A549 (cell line): ENCODE measurements at regions not wholly inside any gene's neighbourhood (a gene's known extent, or its start where the extent isn't known, plus 50 kb on each side); places are given as distances from the start of the nearest gene placed in this dataset.

Experiments
- ATAC-seq, 2 experiments: fragments of 200-7000 bp in 1 of 2; fragments of >200 bp in 1 of 2; cut with Nextera tagmentation in 1 of 2; cut with Tn5 transposase in 1 of 2; 3 replicates each; pipeline versions ENCODE4 v1.8.0 to v1.9.1; 2018 to 2020; ENCODE audit warnings: mild to moderate bottlenecking in 1 of 2, moderate library complexity in 1 of 2
- CTCF ChIA-PET: fragments of 300-600 bp; sonication (Branson Sonifier 250); formaldehyde crosslinking; extraction: SDS; loops from one replicate; lab custom pipeline; 2021; ENCODE audit warnings: antibody characterized with exemption, inconsistent platforms; lab: Yijun Ruan, JAX
- POLR2A ChIA-PET: fragments of 350-600 bp; formaldehyde crosslinking; extraction: SDS; loops from one replicate; lab custom pipeline; 2021; ENCODE audit warnings: antibody characterized with exemption, inconsistent platforms; lab: Yijun Ruan, JAX
- DNase-seq, 2 experiments: peaks; one replicate each; pipeline versions ENCODE4 v3.0.0 to v3.0.0-alpha.2; 2011 to 2016; ENCODE audit warnings: low read depth in 1 of 2, low spot score in 1 of 2
- FAIRE-seq: peaks from 2 replicates; lab custom pipeline; 2011; peaks lifted over from hg19 to GRCh38; lab: Jason Lieb, UNC
- H3K27ac ChIP-seq, 2 experiments: fragments of >200 bp; sonication (Bioruptor Twin); formaldehyde crosslinking; 3 replicates each; pipeline ENCODE4 v1.5.1; 2016 to 2017
- H3K4me1 ChIP-seq: fragments of >200 bp; sonication (Bioruptor Twin); formaldehyde crosslinking; 3 replicates; pipeline ENCODE4 v1.6.1; 2016
- H3K4me2 ChIP-seq: fragments of >200 bp; sonication (Bioruptor Twin); formaldehyde crosslinking; 3 replicates; pipeline ENCODE4 v1.6.1; 2016
- H3K4me3 ChIP-seq: fragments of >200 bp; sonication (Bioruptor Twin); formaldehyde crosslinking; 3 replicates; pipeline ENCODE4 v1.5.1; 2016
- H3K9me3 ChIP-seq: fragments of >200 bp; sonication (Bioruptor Twin); formaldehyde crosslinking; 3 replicates; pipeline ENCODE4 v1.6.1; 2016
- CBX2 ChIP-seq: fragments of 200-600 bp; sonication (generic); IDR thresholded peaks from 2 replicates; pipeline ENCODE4 v1.6.1; 2016; ENCODE audit warnings: low read depth, mild to moderate bottlenecking, borderline replicate concordance
- CBX8 ChIP-seq: fragments of 200-600 bp; sonication (generic); IDR thresholded peaks from 2 replicates; pipeline ENCODE4 v1.6.1; 2016
- CEBPB ChIP-seq, 2 experiments: fragments of >200 bp in 1 of 2; sonication (Bioruptor Twin) in 1 of 2; formaldehyde crosslinking in 1 of 2; IDR thresholded peaks; 2 replicates each; pipeline ENCODE4 v1.6.1; 2012 to 2016
- CHD2 ChIP-seq: fragments of 150-350 bp; IDR thresholded peaks from 2 replicates; pipeline ENCODE4 v1.6.1; 2014; ENCODE audit warnings: low read length; ENCODE audit not compliant: partially characterized antibody
- CHD4 ChIP-seq: fragments of 200-600 bp; sonication (generic); IDR thresholded peaks from 2 replicates; pipeline ENCODE4 v1.6.1; 2016; ENCODE audit warnings: antibody characterized with exemption, mild to moderate bottlenecking, borderline replicate concordance
- EHF ChIP-seq: fragments of 250-450 bp; sonication (Bioruptor Pico); IDR thresholded peaks from 2 replicates; pipeline ENCODE4 v1.5.0; 2020; ENCODE audit warnings: mild to moderate bottlenecking
- EP300 ChIP-seq, 2 experiments: fragments of >200 bp; sonication (Bioruptor Twin); formaldehyde crosslinking; IDR thresholded peaks; 2 replicates in 1 of 2; 3 replicates in 1 of 2; pipeline ENCODE4 v1.6.1; 2016 to 2017
- ESRRA ChIP-seq: fragments of 150-350 bp; IDR thresholded peaks from 2 replicates; pipeline ENCODE4 v1.6.1; 2014; ENCODE audit warnings: mild to moderate bottlenecking, low read length, borderline replicate concordance
- GATA3 ChIP-seq: IDR thresholded peaks from 2 replicates; pipeline ENCODE4 v1.6.1; 2012; ENCODE audit warnings: borderline replicate concordance
- HES2 ChIP-seq: fragments of >200 bp; sonication (Bioruptor Twin); formaldehyde crosslinking; IDR thresholded peaks from 2 replicates; pipeline ENCODE4 v1.6.1; 2016
- HOXA7 ChIP-seq: fragments of 250-450 bp; sonication (Bioruptor Pico); IDR thresholded peaks from 2 replicates; pipeline ENCODE4 v1.5.0; 2020; ENCODE audit warnings: mild to moderate bottlenecking, moderate library complexity
- HOXB13 ChIP-seq: fragments of 250-450 bp; sonication (Bioruptor Pico); IDR thresholded peaks from 2 replicates; pipeline ENCODE4 v1.5.0; 2020; ENCODE audit warnings: low read depth, mild to moderate bottlenecking, moderate library complexity
- JUN ChIP-seq, 2 experiments: fragments of >200 bp; sonication (Bioruptor Twin); formaldehyde crosslinking; IDR thresholded peaks; 2 replicates in 1 of 2; 3 replicates in 1 of 2; pipeline ENCODE4 v1.6.1; 2016 to 2017
- JUNB ChIP-seq: fragments of >200 bp; sonication (Bioruptor Twin); formaldehyde crosslinking; IDR thresholded peaks from 2 replicates; pipeline ENCODE4 v1.6.1; 2016
- NFE2L2 ChIP-seq: fragments of 150-350 bp; conservative IDR thresholded peaks from 2 replicates; pipeline ENCODE4 v1.6.1; 2014; ENCODE audit warnings: low read length
- NR3C1 ChIP-seq: fragments of >200 bp; sonication (Bioruptor Twin); formaldehyde crosslinking; IDR thresholded peaks from 3 replicates; pipeline ENCODE4 v1.6.1; 2017
- PHF8 ChIP-seq: fragments of 200-600 bp; sonication (generic); IDR thresholded peaks from 2 replicates; pipeline ENCODE4 v1.6.1; 2016; ENCODE audit warnings: low read depth, mild to moderate bottlenecking, antibody characterized with exemption, moderate library complexity, borderline replicate concordance
- POLR2A ChIP-seq: IDR thresholded peaks from 2 replicates; pipeline ENCODE4 v1.6.1; 2012; ENCODE audit warnings: mild to moderate bottlenecking, low read length
- RFX5 ChIP-seq: fragments of 450-650 bp; IDR thresholded peaks from 2 replicates; pipeline ENCODE4 v1.7.1; 2014; ENCODE audit warnings: antibody characterized with exemption, mild to moderate bottlenecking, moderate library complexity
- SMC3 ChIP-seq: fragments of >200 bp; sonication (Bioruptor Twin); formaldehyde crosslinking; IDR thresholded peaks from 3 replicates; pipeline ENCODE4 v1.6.1; 2018; ENCODE audit warnings: inconsistent platforms
- SREBF2 ChIP-seq: fragments of 450-650 bp; IDR thresholded peaks from 2 replicates; pipeline ENCODE4 v1.6.1; 2014; ENCODE audit warnings: mild to moderate bottlenecking, moderate library complexity
- TP53 ChIP-seq: fragments of 250-450 bp; sonication (Bioruptor Pico); IDR thresholded peaks from 2 replicates; pipeline ENCODE4 v1.5.0; 2021; ENCODE audit warnings: mild to moderate bottlenecking, moderate library complexity
- ZC3H11A ChIP-seq: fragments of 450-650 bp; IDR thresholded peaks from 2 replicates; pipeline ENCODE4 v1.6.1; 2014; ENCODE audit warnings: antibody characterized with exemption, mild to moderate bottlenecking
- ZSCAN20 ChIP-seq: fragments of 250-450 bp; sonication (Bioruptor Pico); IDR thresholded peaks from 2 replicates; pipeline ENCODE4 v1.8.0; 2022; ENCODE audit warnings: mild to moderate bottlenecking, moderate library complexity
- WGBS: methylation state at CpG from one replicate; pipeline ENCODE4 v1.1.6; 2017; ENCODE audit errors: missing lambda C conversion rate; 5-methylcytosine and 5-hydroxymethylcytosine counted together
- TF ChIP-seq, protein P1 (sequence below): fragments of 450-650 bp; IDR thresholded peaks from 2 replicates; pipeline ENCODE4 v1.6.1; 2014; ENCODE audit warnings: antibody characterized with exemption
- TF ChIP-seq, protein P2 (sequence below): fragments of >200 bp; sonication (Bioruptor Twin); formaldehyde crosslinking; IDR thresholded peaks from 3 replicates; pipeline ENCODE4 v1.6.1; 2016

- TF ChIP-seq HOXA7 (CRISPR knock-in tag) (no peak), NFE2L2 (no peak)
Observed at GRCh38 chr11:112856591-112856990, 104.6 kb upstream of the NCAM1 start (continued).

DNA sequence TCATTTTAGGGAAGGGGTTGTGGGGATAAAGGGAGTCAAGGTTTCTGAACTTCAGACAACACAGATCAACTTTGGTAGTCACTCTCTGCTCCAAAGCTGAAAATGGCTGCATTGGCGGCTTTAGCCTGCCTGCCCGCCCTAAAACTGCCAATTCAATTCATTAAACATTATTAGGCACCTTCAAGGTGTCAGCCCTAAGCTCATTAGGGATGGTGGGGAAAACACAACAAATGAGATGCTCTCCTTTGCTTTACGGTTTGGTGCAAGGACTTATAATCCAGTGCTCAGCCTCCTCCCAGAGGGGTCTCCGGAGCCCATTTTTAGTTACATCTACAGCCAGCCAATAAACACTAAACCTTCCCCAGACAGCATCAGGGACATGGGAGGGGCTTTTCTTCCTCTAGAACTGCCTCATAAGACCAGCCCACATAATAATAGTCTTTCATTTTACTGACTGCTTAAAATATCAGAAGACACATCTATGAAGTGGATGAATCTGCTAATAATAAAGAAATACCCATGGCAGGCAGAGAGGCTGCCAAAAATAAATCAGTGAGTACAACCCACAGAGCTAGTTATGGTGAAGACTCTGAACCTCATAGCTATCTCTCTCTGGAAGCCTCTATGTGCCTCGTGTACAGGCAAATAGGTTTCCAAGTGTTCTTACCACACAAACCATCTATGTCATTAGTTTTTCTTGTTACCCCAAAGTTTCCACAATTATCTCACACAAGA, 102.8 kb upstream of the NCAM1 start:
- Histone ChIP-seq H3K4me1 (no peaks in the 10 kb centered on the region), H3K27ac (no peak overlapping the region), H3K4me3 (no peak overlapping the region), H3K4me2 (no peak overlapping the region), H3K9me3 (no peaks in the 10 kb centered on the region)
- ChIA-PET CTCF (no interaction called here), POLR2A (no interaction called here)
- 33% methylated on average over 5 of the region's 5 CpGs for WGBS
- no peak for DNase-seq
- no peak for FAIRE-seq
- ATAC-seq = no peak
- TF ChIP-seq CBX2 = no peak
- no peak for TF ChIP-seq TP53 (CRISPR knock-in tag)
- TF ChIP-seq POLR2A = no peak
- TF ChIP-seq ZSCAN20 = no peak
- no peak for TF ChIP-seq PHF8
- no peak for TF ChIP-seq CBX8
- TF ChIP-seq, protein P1, sequence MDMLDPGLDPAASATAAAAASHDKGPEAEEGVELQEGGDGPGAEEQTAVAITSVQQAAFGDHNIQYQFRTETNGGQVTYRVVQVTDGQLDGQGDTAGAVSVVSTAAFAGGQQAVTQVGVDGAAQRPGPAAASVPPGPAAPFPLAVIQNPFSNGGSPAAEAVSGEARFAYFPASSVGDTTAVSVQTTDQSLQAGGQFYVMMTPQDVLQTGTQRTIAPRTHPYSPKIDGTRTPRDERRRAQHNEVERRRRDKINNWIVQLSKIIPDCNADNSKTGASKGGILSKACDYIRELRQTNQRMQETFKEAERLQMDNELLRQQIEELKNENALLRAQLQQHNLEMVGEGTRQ = no peak
- no peak for TF ChIP-seq EHF (CRISPR knock-in tag)
- no peak for TF ChIP-seq CHD2

DNA sequence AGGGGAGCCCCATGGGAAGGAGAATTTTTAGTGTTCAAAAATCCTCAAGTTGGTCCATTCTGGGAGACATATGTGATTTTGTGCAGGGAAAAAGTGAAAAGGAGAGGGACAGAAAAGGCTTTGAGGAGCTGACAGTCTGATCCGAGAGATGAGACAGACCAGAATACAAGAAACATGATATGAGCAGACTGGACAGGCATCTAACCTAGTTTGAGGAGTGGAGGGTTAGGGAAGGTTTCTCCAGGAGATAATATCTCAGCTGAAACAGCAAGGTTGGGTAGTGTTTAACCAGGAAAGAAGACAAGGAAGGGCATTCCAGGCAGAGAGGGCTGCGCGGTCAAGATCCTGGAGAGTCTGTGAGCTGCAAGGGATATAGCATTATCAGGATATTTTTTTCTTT, 101.4 kb upstream of the NCAM1 start:
- Histone ChIP-seq H3K9me3 (no peaks in the 10 kb centered on the region), H3K27ac (no peak overlapping the region), H3K4me1 (no peaks in the 10 kb centered on the region), H3K4me2 (no peak overlapping the region), H3K4me3 (no peak overlapping the region)
- TF ChIP-seq NFE2L2 (no peak), CBX2 (no peak)
- WGBS = 67% methylated on average over 3 of the region's 3 CpGs
- FAIRE-seq (no peak), ATAC-seq (no peak), DNase-seq (no peak)
- POLR2A ChIA-PET = no interaction called here
- CTCF ChIA-PET = no interaction called here

DNA sequence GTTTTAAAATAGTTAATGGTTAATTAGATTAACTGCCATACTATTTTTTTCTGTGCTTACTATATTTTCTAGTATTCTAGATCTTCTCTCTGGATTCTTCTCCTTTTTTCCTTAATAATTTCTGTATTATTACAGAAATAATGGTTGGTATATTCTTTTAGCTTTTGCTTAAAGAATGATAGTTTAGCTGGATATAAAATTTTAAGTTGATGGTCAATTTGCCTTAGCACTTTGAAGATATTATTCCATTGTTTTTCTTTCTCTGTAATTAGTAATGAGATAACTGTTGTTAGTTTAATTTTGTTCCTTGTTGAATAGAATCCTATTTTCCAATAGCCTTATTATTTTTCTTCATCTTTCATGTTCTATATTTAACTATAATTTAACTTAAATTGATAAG, 99.9 kb upstream of the NCAM1 start:
- POLR2A ChIA-PET = no interaction called here
- no peak for ATAC-seq
- TF ChIP-seq RFX5 = no peak
- no peak for TF ChIP-seq CEBPB (IDR thresholded peaks at IDR 0.05)
- TF ChIP-seq JUN (IDR thresholded peaks at IDR 0.05) = no peak
- no peak for TF ChIP-seq TP53 (CRISPR knock-in tag)
- TF ChIP-seq ESRRA = no peak
- TF ChIP-seq ZC3H11A = no peak
- no peak for TF ChIP-seq NR3C1
- no peak for TF ChIP-seq HOXB13 (CRISPR knock-in tag)
- no peak for TF ChIP-seq JUNB
- TF ChIP-seq, protein P2, sequence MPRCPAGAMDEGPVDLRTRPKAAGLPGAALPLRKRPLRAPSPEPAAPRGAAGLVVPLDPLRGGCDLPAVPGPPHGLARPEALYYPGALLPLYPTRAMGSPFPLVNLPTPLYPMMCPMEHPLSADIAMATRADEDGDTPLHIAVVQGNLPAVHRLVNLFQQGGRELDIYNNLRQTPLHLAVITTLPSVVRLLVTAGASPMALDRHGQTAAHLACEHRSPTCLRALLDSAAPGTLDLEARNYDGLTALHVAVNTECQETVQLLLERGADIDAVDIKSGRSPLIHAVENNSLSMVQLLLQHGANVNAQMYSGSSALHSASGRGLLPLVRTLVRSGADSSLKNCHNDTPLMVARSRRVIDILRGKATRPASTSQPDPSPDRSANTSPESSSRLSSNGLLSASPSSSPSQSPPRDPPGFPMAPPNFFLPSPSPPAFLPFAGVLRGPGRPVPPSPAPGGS = no peak
- TF ChIP-seq SREBF2 = no peak
- no peak for TF ChIP-seq CBX2
- TF ChIP-seq SMC3 = no peak
- no peak for TF ChIP-seq CHD4
- no peak for TF ChIP-seq CHD2
- TF ChIP-seq EP300 (IDR thresholded peaks at IDR 0.05) = no peak
- no peak for TF ChIP-seq HES2
- no peak for TF ChIP-seq GATA3
- TF ChIP-seq, all 56 proteins: peak for 0
- CTCF ChIA-PET = no interaction called here
- Histone ChIP-seq H3K4me3 (no peak overlapping the region), H3K4me2 (no peak overlapping the region), H3K9me3 (no peaks in the 10 kb centered on the region), H3K4me1 (no peaks in the 10 kb centered on the region), H3K27ac (no peak overlapping the region)
- FAIRE-seq = no peak
- no peak for DNase-seq
